IMR-90 (cell line): ENCODE measurements at regions not wholly inside any gene's neighbourhood (a gene's known extent, or its start where the extent isn't known, plus 50 kb on each side); places are given as distances from the start of the nearest gene placed in this dataset.

Source experiments
- ATAC-seq: fragments of 200-7000 bp; cut with Tn5 transposase; 2 replicates; pipeline ENCODE4 v1.9.1; 2020; ENCODE audit warnings: low read depth, mild to moderate bottlenecking, moderate library complexity
- BruUV-seq: library from RNA; stranded (reverse); fragments of 400-500 nt; replicated peaks from 2 replicates; lab custom pipeline; 2021; lab: Mats Ljungman, UMichigan
- CTCF ChIA-PET: fragments of 300-600 bp; formaldehyde crosslinking; extraction: SDS; loops from one replicate; lab custom pipeline; 2021; ENCODE audit warnings: antibody characterized with exemption; lab: Yijun Ruan, JAX
- POLR2A ChIA-PET: fragments of 300-600 bp; sonication (Branson Sonifier 250); formaldehyde crosslinking; loops from one replicate; lab custom pipeline; 2022; ENCODE audit warnings: antibody characterized with exemption; ENCODE audit not compliant: unreplicated experiment; lab: Charles Lee
- DNase-seq: peaks from one replicate; pipeline ENCODE4 v3.0.0; 2013
- H2AFZ ChIP-seq: replicated peaks from 2 replicates; pipeline ENCODE3; 2013; ENCODE audit warnings: low read length, mild to moderate bottlenecking; ENCODE audit not compliant: poor library complexity
- H2AK5ac ChIP-seq: 2 replicates; pipeline ENCODE4 v1.6.1; 2013; ENCODE audit warnings: low read depth, low read length, inconsistent platforms
- H2AK9ac ChIP-seq: replicated peaks from 2 replicates; pipeline ENCODE3; 2013; ENCODE audit warnings: mild to moderate bottlenecking, low read depth, low read length, moderate library complexity; ENCODE audit not compliant: poor library complexity
- H2BK120ac ChIP-seq: 2 replicates; pipeline ENCODE4 v1.6.1; 2013; ENCODE audit warnings: low read depth, low read length, inconsistent platforms
- H2BK15ac ChIP-seq: 3 replicates; pipeline ENCODE4 v1.6.1; 2013; ENCODE audit warnings: low read depth, low read length, inconsistent platforms
- H2BK20ac ChIP-seq: 2 replicates; pipeline ENCODE4 v1.6.1; 2013; ENCODE audit warnings: low read depth, mild to moderate bottlenecking, inconsistent platforms, low read length, moderate library complexity
- H2BK5ac ChIP-seq: 2 replicates; pipeline ENCODE4 v1.6.1; 2013; ENCODE audit warnings: mild to moderate bottlenecking, low read depth, low read length, inconsistent platforms; ENCODE audit not compliant: poor library complexity, severe bottlenecking
- H3K14ac ChIP-seq: replicated peaks from 2 replicates; pipeline ENCODE4 v1.6.1; 2013; ENCODE audit warnings: low read depth, low read length, inconsistent platforms
- H3K18ac ChIP-seq: 2 replicates; pipeline ENCODE4 v1.6.1; 2013; ENCODE audit warnings: low read depth, low read length, control low read depth
- H3K23ac ChIP-seq: 2 replicates; pipeline ENCODE4 v1.6.1; 2013; ENCODE audit warnings: low read depth, low read length, inconsistent platforms
- H3K27ac ChIP-seq: 2 replicates; pipeline ENCODE4 v1.5.1; 2013; ENCODE audit warnings: mild to moderate bottlenecking, control low read depth, low read length; ENCODE audit not compliant: insufficient read depth
- H3K27me3 ChIP-seq: 2 replicates; pipeline ENCODE4 v1.6.1; 2013; ENCODE audit warnings: low read length; ENCODE audit not compliant: control insufficient read depth, insufficient read depth
- H3K36me3 ChIP-seq: 2 replicates; pipeline ENCODE4 v1.6.1; 2013; ENCODE audit warnings: low read length, mixed read lengths; ENCODE audit not compliant: control insufficient read depth, insufficient read depth
- H3K4ac ChIP-seq: 2 replicates; pipeline ENCODE4 v1.6.1; 2013; ENCODE audit warnings: low read depth, low read length, inconsistent platforms
- H3K4me1 ChIP-seq: 2 replicates; pipeline ENCODE4 v1.6.1; 2013; ENCODE audit warnings: low read length, mixed read lengths; ENCODE audit not compliant: control insufficient read depth, insufficient read depth
- H3K4me2 ChIP-seq: 2 replicates; pipeline ENCODE4 v1.6.1; 2013; ENCODE audit warnings: low read depth, mild to moderate bottlenecking, control low read depth, low read length, moderate library complexity
- H3K4me3 ChIP-seq: 2 replicates; pipeline ENCODE4 v1.5.1; 2013; ENCODE audit warnings: low read depth, mild to moderate bottlenecking, control low read depth, low read length, moderate library complexity; ENCODE audit not compliant: insufficient read depth
- H3K56ac ChIP-seq: 2 replicates; pipeline ENCODE4 v1.6.1; 2013; ENCODE audit warnings: low read length, inconsistent platforms; ENCODE audit not compliant: insufficient read depth; ENCODE audit errors: extremely low read depth
- H3K79me1 ChIP-seq, 2 experiments: 2 replicates each; pipeline ENCODE4 v1.6.1; 2013; ENCODE audit warnings: low read length in 2 of 2, inconsistent platforms in 1 of 2, low read depth in 1 of 2
- H3K9ac ChIP-seq: 2 replicates; pipeline ENCODE4 v1.6.1; 2013; ENCODE audit warnings: low read depth, low read length, control low read depth
- H3K9me1 ChIP-seq: 2 replicates; pipeline ENCODE4 v1.6.1; 2013; ENCODE audit warnings: low read length, inconsistent platforms; ENCODE audit not compliant: insufficient read depth
- H3K9me3 ChIP-seq: 2 replicates; pipeline ENCODE4 v1.6.1; 2013; ENCODE audit warnings: low read length; ENCODE audit not compliant: control insufficient read depth, insufficient read depth
- H4K20me1 ChIP-seq: 2 replicates; pipeline ENCODE4 v1.6.1; 2013; ENCODE audit warnings: low read length, inconsistent platforms; ENCODE audit not compliant: insufficient read depth
- H4K5ac ChIP-seq: 2 replicates; pipeline ENCODE4 v1.6.1; 2013; ENCODE audit warnings: mild to moderate bottlenecking, low read depth, low read length, control low read depth
- H4K8ac ChIP-seq, 2 experiments: 2 replicates each; pipeline ENCODE4 v1.6.1; 2013; ENCODE audit warnings: low read depth in 2 of 2, low read length in 2 of 2, control low read depth in 1 of 2, inconsistent platforms in 1 of 2
- H4K91ac ChIP-seq: 2 replicates; pipeline ENCODE4 v1.6.1; 2013; ENCODE audit warnings: low read depth, low read length, inconsistent platforms; ENCODE audit not compliant: insufficient read depth
- BHLHE40 ChIP-seq: fragments of 150-350 bp; IDR thresholded peaks from 2 replicates; pipeline ENCODE4 v1.6.1; 2016; ENCODE audit warnings: mild to moderate bottlenecking, low read depth, low read length
- CEBPB ChIP-seq: IDR thresholded peaks from 2 replicates; pipeline ENCODE4 v1.6.1; 2012; ENCODE audit warnings: low read depth, low read length, improper control_type of control experiment
- CHD1 ChIP-seq: IDR thresholded peaks from 2 replicates; pipeline ENCODE4 v1.6.1; 2012; ENCODE audit warnings: low read depth, low read length, improper control_type of control experiment
- FOS ChIP-seq: fragments of 150-350 bp; IDR thresholded peaks from 2 replicates; pipeline ENCODE4 v1.6.1; 2016; ENCODE audit warnings: low read depth, low read length
- MAFK ChIP-seq: IDR thresholded peaks from 2 replicates; pipeline ENCODE4 v1.6.1; 2012; ENCODE audit warnings: low read depth, low read length, improper control_type of control experiment
- MAZ ChIP-seq: IDR thresholded peaks from 2 replicates; pipeline ENCODE4 v1.6.1; 2012; ENCODE audit warnings: low read depth, mild to moderate bottlenecking, low read length, improper control_type of control experiment, moderate library complexity, borderline replicate concordance
- MXI1 ChIP-seq: IDR thresholded peaks from 2 replicates; pipeline ENCODE4 v1.6.1; 2012; ENCODE audit warnings: low read depth, mild to moderate bottlenecking, low read length, moderate library complexity, borderline replicate concordance
- POLR2A ChIP-seq: IDR thresholded peaks from 2 replicates; pipeline ENCODE4 v1.6.1; 2012; ENCODE audit warnings: mild to moderate bottlenecking, low read depth, low read length
- RAD21 ChIP-seq: IDR thresholded peaks from 2 replicates; pipeline ENCODE4 v1.6.1; 2012; ENCODE audit warnings: low read length, improper control_type of control experiment
- RCOR1 ChIP-seq: IDR thresholded peaks from 2 replicates; pipeline ENCODE4 v1.6.1; 2012; ENCODE audit warnings: mild to moderate bottlenecking, low read length, improper control_type of control experiment; ENCODE audit not compliant: insufficient replicate concordance
- RFX5 ChIP-seq: IDR thresholded peaks from 2 replicates; pipeline ENCODE4 v1.8.0; 2012; ENCODE audit warnings: low read depth, mild to moderate bottlenecking, low read length, moderate library complexity
- SMC3 ChIP-seq: fragments of 150-350 bp; IDR thresholded peaks from 2 replicates; pipeline ENCODE4 v1.6.1; 2016; ENCODE audit warnings: low read depth, mild to moderate bottlenecking, antibody characterized with exemption, low read length, moderate library complexity
- USF2 ChIP-seq: fragments of 150-350 bp; IDR thresholded peaks from 2 replicates; pipeline ENCODE4 v1.6.1; 2017; ENCODE audit warnings: mild to moderate bottlenecking, antibody characterized with exemption, low read length, low read depth
- WGBS, 2 experiments: methylation state at CpG; one replicate each; pipeline versions ENCODE4 v1.1.5 to v1.1.7; 2013; ENCODE audit warnings: missing lambda C conversion rate in 2 of 2; ENCODE audit not compliant: insufficient read length in 1 of 2; ENCODE audit errors: extremely low coverage in 2 of 2; 5-methylcytosine and 5-hydroxymethylcytosine counted together
- dilution Hi-C: fragments of 300-500 bp; cut with HindIII; formaldehyde crosslinking; loops from one replicate; pipeline ENCODE4 v1.14.3; 2018; ENCODE audit warnings: low sequenced_read_pairs; ENCODE audit not compliant: unreplicated experiment
- in situ Hi-C: fragments of 300-500 bp; cut with MboI; formaldehyde crosslinking; loops from 3 replicates; pipeline ENCODE4 v1.14.3; 2019; ENCODE audit warnings: low sequenced_read_pairs, inconsistent platforms, mixed read lengths
- intact Hi-C: fragments of 100-400 bp; cut with micrococcal nuclease; formaldehyde crosslinking; loops from 2 replicates; pipeline ENCODE4 v1.10.0; 2022
- TF ChIP-seq, protein P1 (sequence below): conservative IDR thresholded peaks from 2 replicates; pipeline ENCODE4 v1.5.1; 2012; ENCODE audit warnings: mild to moderate bottlenecking, low read depth, low read length, improper control_type of control experiment
- TF ChIP-seq, protein P2 (sequence below): fragments of 150-350 bp; IDR thresholded peaks from 2 replicates; pipeline ENCODE4 v1.6.1; 2016; ENCODE audit warnings: low read depth, mild to moderate bottlenecking, low read length, moderate library complexity, borderline replicate concordance

DNA sequence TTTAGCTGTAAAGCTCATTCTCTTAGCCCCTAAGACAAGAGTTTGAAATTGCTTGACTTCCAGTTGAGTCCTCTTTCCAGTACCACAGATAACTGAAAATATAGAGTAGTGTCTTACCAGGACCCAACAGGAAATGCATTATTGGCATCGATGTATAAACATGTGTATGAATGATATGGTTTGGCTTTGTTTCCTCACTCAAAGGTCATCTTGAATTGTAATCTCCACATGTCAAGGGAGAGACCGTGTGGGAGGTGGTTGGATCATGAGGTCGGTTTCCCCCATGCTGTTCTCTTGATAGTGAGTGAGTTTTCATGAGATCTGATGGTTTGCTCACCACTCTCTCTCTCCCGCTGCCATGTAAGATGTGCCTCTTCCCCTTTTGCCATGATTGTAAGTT is 745.0 kb downstream of the TMEM182 start:
- H3K36me3 ChIP-seq: no peaks in the 10 kb centered on the region
- no peak overlapping the region for H2AFZ ChIP-seq
- no peaks in the 10 kb centered on the region for H3K79me1 ChIP-seq
- H3K4me2 ChIP-seq: no peak overlapping the region
- H2BK15ac ChIP-seq: no peak overlapping the region
- no peak overlapping the region for H2BK5ac ChIP-seq
- no peak overlapping the region for H3K14ac ChIP-seq
- H2AK9ac ChIP-seq: no peak overlapping the region
- H4K20me1 ChIP-seq: no peaks in the 10 kb centered on the region
- no peak overlapping the region for H3K9ac ChIP-seq
- in situ Hi-C loops: no loop called here
- H2BK20ac ChIP-seq: no peak overlapping the region
- no peak overlapping the region for H4K5ac ChIP-seq
- DNase-seq (no peak), ATAC-seq (no peak)
- no peak overlapping the region for H4K91ac ChIP-seq
- no CpG with 5 or more reads among the region's 4 CpGs for WGBS, 2 experiments
- H3K4me3 ChIP-seq: no peak overlapping the region
- no peak overlapping the region for H3K27ac ChIP-seq
- H3K18ac ChIP-seq: no peak overlapping the region
- BruUV-seq: no TSS peak
- no peak overlapping the region for H4K8ac ChIP-seq
- H3K56ac ChIP-seq: no peak overlapping the region
- H2AK5ac ChIP-seq: no peak overlapping the region
- intact Hi-C loops: no loop called here
- ChIA-PET POLR2A (no interaction called here), CTCF (no interaction called here)
- TF ChIP-seq FOS: no peak
- TF ChIP-seq POLR2A: no peak
- TF ChIP-seq USF2: no peak
- no peak for TF ChIP-seq MXI1
- TF ChIP-seq RFX5: no peak
- TF ChIP-seq, protein P1, sequence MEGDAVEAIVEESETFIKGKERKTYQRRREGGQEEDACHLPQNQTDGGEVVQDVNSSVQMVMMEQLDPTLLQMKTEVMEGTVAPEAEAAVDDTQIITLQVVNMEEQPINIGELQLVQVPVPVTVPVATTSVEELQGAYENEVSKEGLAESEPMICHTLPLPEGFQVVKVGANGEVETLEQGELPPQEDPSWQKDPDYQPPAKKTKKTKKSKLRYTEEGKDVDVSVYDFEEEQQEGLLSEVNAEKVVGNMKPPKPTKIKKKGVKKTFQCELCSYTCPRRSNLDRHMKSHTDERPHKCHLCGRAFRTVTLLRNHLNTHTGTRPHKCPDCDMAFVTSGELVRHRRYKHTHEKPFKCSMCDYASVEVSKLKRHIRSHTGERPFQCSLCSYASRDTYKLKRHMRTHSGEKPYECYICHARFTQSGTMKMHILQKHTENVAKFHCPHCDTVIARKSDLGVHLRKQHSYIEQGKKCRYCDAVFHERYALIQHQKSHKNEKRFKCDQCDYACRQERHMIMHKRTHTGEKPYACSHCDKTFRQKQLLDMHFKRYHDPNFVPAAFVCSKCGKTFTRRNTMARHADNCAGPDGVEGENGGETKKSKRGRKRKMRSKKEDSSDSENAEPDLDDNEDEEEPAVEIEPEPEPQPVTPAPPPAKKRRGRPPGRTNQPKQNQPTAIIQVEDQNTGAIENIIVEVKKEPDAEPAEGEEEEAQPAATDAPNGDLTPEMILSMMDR: no peak
- no peak for TF ChIP-seq CHD1
- no peak for TF ChIP-seq RAD21
- no peak for TF ChIP-seq SMC3
- TF ChIP-seq MAFK: no peak
- TF ChIP-seq RCOR1: no peak
- TF ChIP-seq, protein P2, sequence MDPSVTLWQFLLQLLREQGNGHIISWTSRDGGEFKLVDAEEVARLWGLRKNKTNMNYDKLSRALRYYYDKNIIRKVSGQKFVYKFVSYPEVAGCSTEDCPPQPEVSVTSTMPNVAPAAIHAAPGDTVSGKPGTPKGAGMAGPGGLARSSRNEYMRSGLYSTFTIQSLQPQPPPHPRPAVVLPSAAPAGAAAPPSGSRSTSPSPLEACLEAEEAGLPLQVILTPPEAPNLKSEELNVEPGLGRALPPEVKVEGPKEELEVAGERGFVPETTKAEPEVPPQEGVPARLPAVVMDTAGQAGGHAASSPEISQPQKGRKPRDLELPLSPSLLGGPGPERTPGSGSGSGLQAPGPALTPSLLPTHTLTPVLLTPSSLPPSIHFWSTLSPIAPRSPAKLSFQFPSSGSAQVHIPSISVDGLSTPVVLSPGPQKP: no peak
- no peak for TF ChIP-seq CEBPB
- TF ChIP-seq MAZ: no peak
- no peak for TF ChIP-seq BHLHE40
- H3K4me1 ChIP-seq: no peaks in the 10 kb centered on the region
- 0 out of 2 replicates have a peak, but pooled peaks cover 5% of the 10 kb centered on the region for H3K9me3 ChIP-seq
- no peaks in the 10 kb centered on the region for H3K27me3 ChIP-seq
- dilution Hi-C loops: no loop called here
- no peak overlapping the region for H3K23ac ChIP-seq
- H3K9me1 ChIP-seq: no peaks in the 10 kb centered on the region
- H2BK120ac ChIP-seq: no peak overlapping the region
- H3K4ac ChIP-seq: no peak overlapping the region
